ENCODE measurements at regions not wholly inside any gene's neighbourhood (a gene's known extent, or its start where the extent isn't known, plus 50 kb on each side); places are given as distances from the start of the nearest gene placed in this dataset.

DNA sequence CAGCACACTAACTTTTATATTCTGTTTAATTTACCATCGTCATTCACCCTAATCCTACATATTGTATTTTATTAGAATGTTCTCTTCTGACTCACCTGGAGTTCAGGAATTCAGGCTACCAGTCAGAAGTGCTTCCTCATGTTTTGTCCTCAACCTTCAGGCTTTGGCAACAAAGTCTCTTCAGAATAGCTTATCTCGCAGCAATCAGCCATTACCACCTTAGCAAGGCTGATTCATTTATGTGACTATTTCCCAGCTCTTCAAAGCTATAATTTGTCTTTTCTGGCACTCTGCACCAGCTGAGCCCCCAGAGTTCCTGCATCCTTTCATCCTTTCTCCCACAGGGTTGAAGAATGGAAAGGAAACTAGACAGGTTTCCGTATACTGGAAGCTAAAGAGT is 365.5 kb upstream of the CDH18 start:
- no peak for ATAC-seq
- TF ChIP-seq ESRRG (CRISPR knock-in tag; IDR thresholded peaks at IDR 0.05) (no peak), ZNF8 (CRISPR knock-in tag; IDR thresholded peaks at IDR 0.05) (no peak), ZFP3 (CRISPR knock-in tag; IDR thresholded peaks at IDR 0.05) (no peak), TCF4 (CRISPR knock-in tag; IDR thresholded peaks at IDR 0.05; ENCODE audit: borderline replicate concordance) (no peak), GLIS3 (CRISPR knock-in tag; IDR thresholded peaks at IDR 0.05) (no peak), OSR1 (CRISPR knock-in tag; IDR thresholded peaks at IDR 0.05) (no peak)
- TF ChIP-seq, protein P1, sequence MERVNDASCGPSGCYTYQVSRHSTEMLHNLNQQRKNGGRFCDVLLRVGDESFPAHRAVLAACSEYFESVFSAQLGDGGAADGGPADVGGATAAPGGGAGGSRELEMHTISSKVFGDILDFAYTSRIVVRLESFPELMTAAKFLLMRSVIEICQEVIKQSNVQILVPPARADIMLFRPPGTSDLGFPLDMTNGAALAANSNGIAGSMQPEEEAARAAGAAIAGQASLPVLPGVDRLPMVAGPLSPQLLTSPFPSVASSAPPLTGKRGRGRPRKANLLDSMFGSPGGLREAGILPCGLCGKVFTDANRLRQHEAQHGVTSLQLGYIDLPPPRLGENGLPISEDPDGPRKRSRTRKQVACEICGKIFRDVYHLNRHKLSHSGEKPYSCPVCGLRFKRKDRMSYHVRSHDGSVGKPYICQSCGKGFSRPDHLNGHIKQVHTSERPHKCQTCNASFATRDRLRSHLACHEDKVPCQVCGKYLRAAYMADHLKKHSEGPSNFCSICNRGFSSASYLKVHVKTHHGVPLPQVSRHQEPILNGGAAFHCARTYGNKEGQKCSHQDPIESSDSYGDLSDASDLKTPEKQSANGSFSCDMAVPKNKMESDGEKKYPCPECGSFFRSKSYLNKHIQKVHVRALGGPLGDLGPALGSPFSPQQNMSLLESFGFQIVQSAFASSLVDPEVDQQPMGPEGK (CRISPR knock-in tag; IDR thresholded peaks at IDR 0.05; ENCODE audit: borderline replicate concordance), result no peak
- TF ChIP-seq, protein P2, sequence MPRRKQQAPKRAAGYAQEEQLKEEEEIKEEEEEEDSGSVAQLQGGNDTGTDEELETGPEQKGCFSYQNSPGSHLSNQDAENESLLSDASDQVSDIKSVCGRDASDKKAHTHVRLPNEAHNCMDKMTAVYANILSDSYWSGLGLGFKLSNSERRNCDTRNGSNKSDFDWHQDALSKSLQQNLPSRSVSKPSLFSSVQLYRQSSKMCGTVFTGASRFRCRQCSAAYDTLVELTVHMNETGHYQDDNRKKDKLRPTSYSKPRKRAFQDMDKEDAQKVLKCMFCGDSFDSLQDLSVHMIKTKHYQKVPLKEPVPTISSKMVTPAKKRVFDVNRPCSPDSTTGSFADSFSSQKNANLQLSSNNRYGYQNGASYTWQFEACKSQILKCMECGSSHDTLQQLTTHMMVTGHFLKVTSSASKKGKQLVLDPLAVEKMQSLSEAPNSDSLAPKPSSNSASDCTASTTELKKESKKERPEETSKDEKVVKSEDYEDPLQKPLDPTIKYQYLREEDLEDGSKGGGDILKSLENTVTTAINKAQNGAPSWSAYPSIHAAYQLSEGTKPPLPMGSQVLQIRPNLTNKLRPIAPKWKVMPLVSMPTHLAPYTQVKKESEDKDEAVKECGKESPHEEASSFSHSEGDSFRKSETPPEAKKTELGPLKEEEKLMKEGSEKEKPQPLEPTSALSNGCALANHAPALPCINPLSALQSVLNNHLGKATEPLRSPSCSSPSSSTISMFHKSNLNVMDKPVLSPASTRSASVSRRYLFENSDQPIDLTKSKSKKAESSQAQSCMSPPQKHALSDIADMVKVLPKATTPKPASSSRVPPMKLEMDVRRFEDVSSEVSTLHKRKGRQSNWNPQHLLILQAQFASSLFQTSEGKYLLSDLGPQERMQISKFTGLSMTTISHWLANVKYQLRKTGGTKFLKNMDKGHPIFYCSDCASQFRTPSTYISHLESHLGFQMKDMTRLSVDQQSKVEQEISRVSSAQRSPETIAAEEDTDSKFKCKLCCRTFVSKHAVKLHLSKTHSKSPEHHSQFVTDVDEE (CRISPR knock-in tag; IDR thresholded peaks at IDR 0.05), result no peak
- TF ChIP-seq, protein P3, sequence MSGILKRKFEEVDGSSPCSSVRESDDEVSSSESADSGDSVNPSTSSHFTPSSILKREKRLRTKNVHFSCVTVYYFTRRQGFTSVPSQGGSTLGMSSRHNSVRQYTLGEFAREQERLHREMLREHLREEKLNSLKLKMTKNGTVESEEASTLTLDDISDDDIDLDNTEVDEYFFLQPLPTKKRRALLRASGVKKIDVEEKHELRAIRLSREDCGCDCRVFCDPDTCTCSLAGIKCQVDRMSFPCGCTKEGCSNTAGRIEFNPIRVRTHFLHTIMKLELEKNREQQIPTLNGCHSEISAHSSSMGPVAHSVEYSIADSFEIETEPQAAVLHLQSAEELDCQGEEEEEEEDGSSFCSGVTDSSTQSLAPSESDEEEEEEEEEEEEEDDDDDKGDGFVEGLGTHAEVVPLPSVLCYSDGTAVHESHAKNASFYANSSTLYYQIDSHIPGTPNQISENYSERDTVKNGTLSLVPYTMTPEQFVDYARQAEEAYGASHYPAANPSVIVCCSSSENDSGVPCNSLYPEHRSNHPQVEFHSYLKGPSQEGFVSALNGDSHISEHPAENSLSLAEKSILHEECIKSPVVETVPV (CRISPR knock-in tag; IDR thresholded peaks at IDR 0.05), result no peak

DNA sequence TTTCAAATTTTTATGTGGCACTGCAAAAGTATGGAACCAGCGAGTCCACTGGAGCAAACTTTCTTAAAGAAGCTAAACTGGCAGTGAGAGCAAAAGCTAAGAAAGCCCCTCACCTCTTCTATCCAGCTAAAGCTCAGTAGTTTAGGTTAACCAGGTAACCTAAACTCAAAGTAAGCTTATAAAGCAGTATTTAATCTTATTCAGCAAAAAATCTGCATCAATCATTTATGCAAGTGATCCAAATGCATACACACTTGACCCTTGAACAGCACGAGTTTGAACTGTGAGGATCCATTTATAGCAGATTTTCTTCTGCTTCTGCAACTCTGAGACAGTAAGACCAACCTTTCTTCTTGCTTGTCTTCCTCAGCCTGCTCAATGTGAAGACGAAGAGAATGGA is 363.8 kb upstream of the CDH18 start:
- TF ChIP-seq PPARA (CRISPR knock-in tag; IDR thresholded peaks at IDR 0.05; ENCODE audit: borderline replicate concordance) (no peak), ARNTL (CRISPR knock-in tag; IDR thresholded peaks at IDR 0.05; ENCODE audit: borderline replicate concordance, low read depth) (no peak), TOX (CRISPR knock-in tag; IDR thresholded peaks at IDR 0.05; ENCODE audit: borderline replicate concordance) (no peak), ZFP30 (CRISPR knock-in tag; IDR thresholded peaks at IDR 0.05) (no peak)
- TF ChIP-seq, protein P4, sequence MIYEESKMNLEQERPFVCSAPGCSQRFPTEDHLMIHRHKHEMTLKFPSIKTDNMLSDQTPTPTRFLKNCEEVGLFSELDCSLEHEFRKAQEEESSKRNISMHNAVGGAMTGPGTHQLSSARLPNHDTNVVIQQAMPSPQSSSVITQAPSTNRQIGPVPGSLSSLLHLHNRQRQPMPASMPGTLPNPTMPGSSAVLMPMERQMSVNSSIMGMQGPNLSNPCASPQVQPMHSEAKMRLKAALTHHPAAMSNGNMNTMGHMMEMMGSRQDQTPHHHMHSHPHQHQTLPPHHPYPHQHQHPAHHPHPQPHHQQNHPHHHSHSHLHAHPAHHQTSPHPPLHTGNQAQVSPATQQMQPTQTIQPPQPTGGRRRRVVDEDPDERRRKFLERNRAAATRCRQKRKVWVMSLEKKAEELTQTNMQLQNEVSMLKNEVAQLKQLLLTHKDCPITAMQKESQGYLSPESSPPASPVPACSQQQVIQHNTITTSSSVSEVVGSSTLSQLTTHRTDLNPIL (CRISPR knock-in tag; IDR thresholded peaks at IDR 0.05; ENCODE audit: low read depth), result no peak
- TF ChIP-seq, protein P1 (CRISPR knock-in tag; IDR thresholded peaks at IDR 0.05; ENCODE audit: borderline replicate concordance), result no peak
- TF ChIP-seq, protein P5, sequence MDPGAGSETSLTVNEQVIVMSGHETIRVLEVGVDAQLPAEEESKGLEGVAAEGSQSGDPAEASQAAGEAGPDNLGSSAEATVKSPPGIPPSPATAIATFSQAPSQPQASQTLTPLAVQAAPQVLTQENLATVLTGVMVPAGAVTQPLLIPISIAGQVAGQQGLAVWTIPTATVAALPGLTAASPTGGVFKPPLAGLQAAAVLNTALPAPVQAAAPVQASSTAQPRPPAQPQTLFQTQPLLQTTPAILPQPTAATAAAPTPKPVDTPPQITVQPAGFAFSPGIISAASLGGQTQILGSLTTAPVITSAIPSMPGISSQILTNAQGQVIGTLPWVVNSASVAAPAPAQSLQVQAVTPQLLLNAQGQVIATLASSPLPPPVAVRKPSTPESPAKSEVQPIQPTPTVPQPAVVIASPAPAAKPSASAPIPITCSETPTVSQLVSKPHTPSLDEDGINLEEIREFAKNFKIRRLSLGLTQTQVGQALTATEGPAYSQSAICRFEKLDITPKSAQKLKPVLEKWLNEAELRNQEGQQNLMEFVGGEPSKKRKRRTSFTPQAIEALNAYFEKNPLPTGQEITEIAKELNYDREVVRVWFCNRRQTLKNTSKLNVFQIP (CRISPR knock-in tag; IDR thresholded peaks at IDR 0.05; ENCODE audit: borderline replicate concordance, low read depth), result no peak
- no peak for ATAC-seq

DNA sequence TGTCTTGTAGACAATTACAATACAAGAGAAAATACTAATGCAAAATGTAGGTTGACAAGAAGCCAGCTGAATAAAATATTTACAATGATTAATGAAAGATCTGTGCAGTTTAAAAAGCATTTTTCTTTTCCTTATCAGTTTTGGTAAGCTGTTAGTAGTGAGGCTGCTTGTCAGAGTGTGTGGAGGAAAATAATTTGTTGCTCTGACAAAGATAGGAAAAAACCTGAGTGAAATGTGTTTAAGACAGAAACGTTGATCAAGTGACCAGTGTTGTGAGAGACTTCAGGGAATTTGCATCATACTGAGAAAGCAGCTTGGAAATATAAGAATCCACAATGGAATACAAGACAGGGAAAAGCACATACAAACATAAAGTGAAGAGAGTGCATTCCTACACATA is 360.3 kb upstream of the CDH18 start:
- TF ChIP-seq ZNF565 (CRISPR knock-in tag; conservative IDR thresholded peaks at IDR 0.05; ENCODE audit: low read depth) (no peak), ZNF8 (CRISPR knock-in tag; IDR thresholded peaks at IDR 0.05) (no peak), ESRRG (CRISPR knock-in tag; IDR thresholded peaks at IDR 0.05) (no peak), OSR1 (CRISPR knock-in tag; IDR thresholded peaks at IDR 0.05) (no peak), ZFP30 (CRISPR knock-in tag; IDR thresholded peaks at IDR 0.05) (no peak), SNAI2 (CRISPR knock-in tag; IDR thresholded peaks at IDR 0.05) (no peak)
- TF ChIP-seq, protein P4 (CRISPR knock-in tag; IDR thresholded peaks at IDR 0.05; ENCODE audit: low read depth), result no peak

More for the DNA sequence above, 360.3 kb upstream of the CDH18 start:
- ATAC-seq, result no peak

Data from SK-N-SH treated with all-trans-retinoic acid at 6 μM for 48 hours (cell line).